ENCODE measurements at regions not wholly inside any gene's neighbourhood (a gene's known extent, or its start where the extent isn't known, plus 50 kb on each side); places are given as distances from the start of the nearest gene placed in this dataset.

GRCh38 chr7:85669225-85669624, 482.4 kb upstream of the SEMA3D start:
- TF ChIP-seq POLR2A (IDR thresholded peaks at IDR 0.05) (no peak), CTCF (IDR thresholded peaks at IDR 0.05) (no peak)
- H3K9me3 ChIP-seq: no peaks in the 10 kb centered on the region
- H3K36me3 ChIP-seq: no peaks in the 10 kb centered on the region
- intact Hi-C loops (cut with DNase I): no loop called here
- H3K27me3 ChIP-seq: no peaks in the 10 kb centered on the region
- DNase-seq: no peak
- H3K4me1 ChIP-seq: no peaks in the 10 kb centered on the region
- H3K27ac ChIP-seq: no peak overlapping the region
- 49 to 64% methylated on average over 3 of the region's 3 CpGs for WGBS, 2 donors
- H3K4me3 ChIP-seq: no peak overlapping the region

- no peak overlapping the region for H3K27ac ChIP-seq
- no peak for DNase-seq
- H3K4me1 ChIP-seq: no peaks in the 10 kb centered on the region
- H3K4me3 ChIP-seq: no peak overlapping the region
- H3K9me3 ChIP-seq: no peaks in the 10 kb centered on the region
- 92 to 100% methylated on average over 2 of the region's 2 CpGs for WGBS, 2 donors
- intact Hi-C loops (cut with DNase I): no loop called here
- TF ChIP-seq POLR2A (IDR thresholded peaks at IDR 0.05): no peak
- TF ChIP-seq CTCF (IDR thresholded peaks at IDR 0.05): no peak
- no peaks in the 10 kb centered on the region for H3K27me3 ChIP-seq
- H3K36me3 ChIP-seq: no peaks in the 10 kb centered on the region
These were observed 477.5 kb upstream of the SEMA3D start for GRCh38 chr7:85664341-85664740.

GRCh38 chr7:85659364-85659763, 472.5 kb upstream of the SEMA3D start:
- TF ChIP-seq POLR2A (IDR thresholded peaks at IDR 0.05) (no peak), CTCF (IDR thresholded peaks at IDR 0.05) (no peak)
- H3K27ac ChIP-seq: no peak overlapping the region
- DNase-seq: no peak
- intact Hi-C loops (cut with DNase I): no loop called here
- no peak overlapping the region for H3K4me3 ChIP-seq
- no peaks in the 10 kb centered on the region for H3K9me3 ChIP-seq
- no peaks in the 10 kb centered on the region for H3K27me3 ChIP-seq
- no peaks in the 10 kb centered on the region for H3K36me3 ChIP-seq
- no peaks in the 10 kb centered on the region for H3K4me1 ChIP-seq

GRCh38 chr7:85655252-85655651, 468.4 kb upstream of the SEMA3D start:
- TF ChIP-seq POLR2A (IDR thresholded peaks at IDR 0.05): no peak
- TF ChIP-seq CTCF (IDR thresholded peaks at IDR 0.05): no peak
- no peak overlapping the region for H3K4me3 ChIP-seq
- intact Hi-C loops (cut with DNase I): no loop called here
- H3K27me3 ChIP-seq: no peaks in the 10 kb centered on the region
- no peaks in the 10 kb centered on the region for H3K9me3 ChIP-seq
- no peaks in the 10 kb centered on the region for H3K4me1 ChIP-seq
- H3K27ac ChIP-seq: no peak overlapping the region
- DNase-seq: no peak
- WGBS, 2 donors: 82 to 83% methylated on average over 5 of the region's 5 CpGs
- H3K36me3 ChIP-seq: no peaks in the 10 kb centered on the region

DNA sequence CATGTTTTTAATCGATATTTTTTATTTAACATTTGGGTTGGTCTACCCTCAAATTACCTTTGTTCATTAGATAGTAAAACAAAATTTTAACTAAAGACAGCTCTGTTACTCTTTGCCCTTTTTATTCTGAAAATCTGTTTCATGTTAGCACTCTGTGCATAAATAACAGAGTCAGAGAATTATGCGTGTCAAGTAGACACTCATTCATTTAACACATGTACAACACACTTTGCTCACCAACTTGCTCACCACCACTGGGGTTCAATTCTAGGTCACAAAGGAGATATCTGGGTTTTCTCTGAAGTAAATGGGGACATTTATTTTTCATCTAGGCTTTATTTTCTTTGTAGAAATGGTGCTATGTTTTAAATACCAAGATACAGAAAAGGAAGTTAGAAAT, 457.4 kb upstream of the SEMA3D start:
- intact Hi-C loops (cut with DNase I): no loop called here
- no peaks in the 10 kb centered on the region for H3K27me3 ChIP-seq
- H3K27ac ChIP-seq: no peak overlapping the region
- 70 to 76% methylated on average over 2 of the region's 2 CpGs for WGBS, 2 donors
- H3K36me3 ChIP-seq: no peaks in the 10 kb centered on the region
- no peak for TF ChIP-seq CTCF (IDR thresholded peaks at IDR 0.05)
- no peaks in the 10 kb centered on the region for H3K9me3 ChIP-seq
- H3K4me1 ChIP-seq: no peaks in the 10 kb centered on the region
- H3K4me3 ChIP-seq: no peak overlapping the region
- no peak for DNase-seq

Data from esophagus squamous epithelium (tissue), 5 donors.